DOHH2 (cell line): ENCODE measurements at regions not wholly inside any gene's neighbourhood (a gene's known extent, or its start where the extent isn't known, plus 50 kb on each side); places are given as distances from the start of the nearest gene placed in this dataset.

Experiments used
- EZH2phosphoT487 ChIP-seq: fragments of 200-600 bp; sonication (generic); IDR thresholded peaks from 2 replicates; pipeline ENCODE4 v1.6.1; 2017; ENCODE audit warnings: borderline replicate concordance, mild to moderate bottlenecking, antibody characterized with exemption, low read length, moderate library complexity, mixed read lengths
- TF ChIP-seq, protein P1 (sequence below): fragments of 200-600 bp; sonication (generic); IDR thresholded peaks from one replicate; pipeline ENCODE4 v1.5.1; 2014; ENCODE audit warnings: antibody characterized with exemption, mild to moderate bottlenecking, low read depth, low read length; ENCODE audit not compliant: poor library complexity, severe bottlenecking

DNA sequence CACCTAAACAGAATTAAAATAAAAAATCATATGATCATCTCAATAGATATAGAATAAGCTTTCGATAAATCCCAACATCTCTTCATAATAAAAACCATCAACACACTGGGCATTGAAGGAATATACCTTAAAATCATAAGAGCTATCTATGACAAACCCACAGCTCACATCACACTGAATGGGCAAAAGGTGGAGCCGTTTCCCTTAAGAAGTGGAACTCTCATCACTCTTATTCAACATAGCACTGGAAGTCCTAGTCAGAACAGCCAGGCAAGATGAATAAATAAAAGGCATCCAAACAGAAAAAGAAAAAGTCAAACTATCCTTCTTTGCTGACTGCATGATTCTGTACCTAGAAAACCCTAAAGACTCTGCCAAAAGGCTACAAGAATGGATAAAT is 510.3 kb downstream of the ZNF804A start:
- TF ChIP-seq, protein P1, sequence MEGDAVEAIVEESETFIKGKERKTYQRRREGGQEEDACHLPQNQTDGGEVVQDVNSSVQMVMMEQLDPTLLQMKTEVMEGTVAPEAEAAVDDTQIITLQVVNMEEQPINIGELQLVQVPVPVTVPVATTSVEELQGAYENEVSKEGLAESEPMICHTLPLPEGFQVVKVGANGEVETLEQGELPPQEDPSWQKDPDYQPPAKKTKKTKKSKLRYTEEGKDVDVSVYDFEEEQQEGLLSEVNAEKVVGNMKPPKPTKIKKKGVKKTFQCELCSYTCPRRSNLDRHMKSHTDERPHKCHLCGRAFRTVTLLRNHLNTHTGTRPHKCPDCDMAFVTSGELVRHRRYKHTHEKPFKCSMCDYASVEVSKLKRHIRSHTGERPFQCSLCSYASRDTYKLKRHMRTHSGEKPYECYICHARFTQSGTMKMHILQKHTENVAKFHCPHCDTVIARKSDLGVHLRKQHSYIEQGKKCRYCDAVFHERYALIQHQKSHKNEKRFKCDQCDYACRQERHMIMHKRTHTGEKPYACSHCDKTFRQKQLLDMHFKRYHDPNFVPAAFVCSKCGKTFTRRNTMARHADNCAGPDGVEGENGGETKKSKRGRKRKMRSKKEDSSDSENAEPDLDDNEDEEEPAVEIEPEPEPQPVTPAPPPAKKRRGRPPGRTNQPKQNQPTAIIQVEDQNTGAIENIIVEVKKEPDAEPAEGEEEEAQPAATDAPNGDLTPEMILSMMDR: no peak
- no peak for TF ChIP-seq EZH2phosphoT487
